GM19025 (cell line): ENCODE measurements at regions not wholly inside any gene's neighbourhood (a gene's known extent, or its start where the extent isn't known, plus 50 kb on each side); places are given as distances from the start of the nearest gene placed in this dataset.
"Not testable (repeated sequence)": the region's sequence is repeated elsewhere in the genome, so short reads cannot be mapped to it uniquely, and the experiment has no call there.

ENCODE experiments used
- ATAC-seq: cut with Tn5 transposase; IDR thresholded peaks from one replicate; pipeline ENCODE4 v1.9.1; 2021; ENCODE audit warnings: mild to moderate bottlenecking, low read depth, moderate library complexity; ENCODE audit not compliant: unreplicated experiment

DNA sequence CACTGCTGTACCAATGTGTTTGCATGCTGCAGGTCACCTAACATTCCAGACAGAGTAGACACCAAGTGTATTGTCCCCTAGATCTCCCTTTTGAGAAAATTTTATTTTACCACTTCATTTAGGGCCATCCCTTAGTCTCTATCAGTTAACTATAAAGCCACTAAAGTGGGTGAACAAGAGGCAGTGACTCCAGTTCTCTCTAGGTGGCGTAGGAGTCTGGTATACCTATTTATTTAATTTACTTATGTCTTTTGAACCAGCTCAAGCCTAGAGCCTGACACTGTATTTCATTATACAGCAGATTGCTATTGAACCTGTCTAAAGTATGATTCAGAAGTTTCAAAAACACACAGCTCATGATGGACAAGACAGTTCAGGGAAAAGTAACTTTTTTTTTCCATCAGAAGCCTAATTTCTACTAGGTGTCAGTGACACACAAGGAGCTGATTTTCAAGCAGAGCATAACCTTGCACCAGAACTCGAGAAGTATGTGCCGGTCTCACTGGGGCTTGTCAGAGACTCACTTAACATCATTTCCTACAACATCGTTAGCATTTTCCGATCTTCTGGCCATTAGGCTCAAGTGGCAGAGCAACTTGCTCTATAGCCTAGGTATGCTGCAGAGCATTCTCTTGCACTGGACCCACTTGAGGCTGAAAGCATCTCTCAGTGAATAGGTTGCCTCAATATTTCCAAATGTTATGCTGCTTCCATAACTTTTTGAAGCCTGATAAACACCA is 175.4 kb downstream of the CDC14C start:
- no peak for ATAC-seq

DNA sequence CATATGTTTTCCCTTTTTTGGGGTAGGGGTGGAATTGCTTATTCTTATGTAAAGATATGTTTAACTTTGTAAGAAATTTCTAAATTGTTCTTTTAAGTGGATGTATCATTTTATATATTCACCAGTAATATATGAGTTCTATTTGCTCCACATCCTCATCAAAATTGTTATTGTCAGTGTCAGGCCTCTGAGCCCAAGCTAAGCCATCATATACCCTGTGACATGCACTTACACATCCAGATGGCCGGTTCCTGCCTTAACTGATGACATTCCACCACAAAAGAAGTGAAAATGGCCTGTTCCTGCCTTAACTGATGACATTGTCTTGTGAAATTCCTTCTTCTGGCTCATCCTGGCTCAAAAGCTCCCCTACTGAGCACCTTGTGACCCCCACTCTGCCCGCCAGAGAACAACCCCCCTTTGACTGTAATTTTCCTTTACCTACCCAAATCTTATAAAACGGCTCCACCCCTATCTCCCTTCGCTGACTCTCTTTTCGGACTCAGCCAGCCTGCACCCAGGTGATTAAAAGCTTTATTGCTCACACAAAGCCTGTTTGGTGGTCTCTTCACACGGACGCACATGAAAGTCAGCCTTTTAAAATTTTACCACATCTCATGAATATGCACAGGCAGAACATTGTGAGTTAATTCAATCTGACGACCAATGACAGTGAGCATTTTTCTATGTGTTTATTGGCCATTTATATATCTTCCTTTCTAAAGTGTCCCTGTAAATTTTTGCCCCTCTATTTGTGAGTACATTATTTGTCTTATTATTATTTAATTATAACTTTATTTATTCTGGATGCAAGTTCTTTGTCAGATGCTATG is 176.8 kb downstream of the CDC14C start:
- ATAC-seq = not testable (repeated sequence)

- no peak for ATAC-seq
These were observed 178.1 kb downstream of the CDC14C start for GRCh38 chr7:49102411-49102810.

GRCh38 chr7:49111706-49112105 is 187.4 kb downstream of the CDC14C start:
- no peak for ATAC-seq

GRCh38 chr7:49112222-49112621 is 187.9 kb downstream of the CDC14C start:
- no peak for ATAC-seq

- no peak for ATAC-seq
These were observed 188.3 kb downstream of the CDC14C start for GRCh38 chr7:49112647-49113046.

- ATAC-seq = no peak
These were observed 195.4 kb downstream of the CDC14C start for GRCh38 chr7:49119706-49120105.

DNA sequence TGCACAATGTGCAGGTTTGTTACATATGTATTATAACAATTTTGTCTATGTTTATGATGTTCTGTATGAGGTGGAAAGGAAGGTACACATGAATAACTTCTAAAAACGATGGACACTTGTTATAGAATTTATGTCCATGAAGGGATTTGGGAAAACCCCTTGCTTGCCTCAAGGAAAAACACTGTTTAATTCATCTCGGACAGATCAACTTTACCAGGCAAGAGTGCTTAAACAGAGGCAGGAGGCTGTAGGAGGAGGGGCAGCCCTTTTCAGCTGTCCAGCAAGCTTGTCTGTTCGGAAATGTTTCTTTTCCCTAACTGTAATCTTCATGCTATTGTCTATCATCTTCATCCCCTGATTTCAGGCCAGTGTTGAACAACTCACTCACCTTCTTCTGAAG is 200.9 kb downstream of the CDC14C start:
- ATAC-seq = no peak

DNA sequence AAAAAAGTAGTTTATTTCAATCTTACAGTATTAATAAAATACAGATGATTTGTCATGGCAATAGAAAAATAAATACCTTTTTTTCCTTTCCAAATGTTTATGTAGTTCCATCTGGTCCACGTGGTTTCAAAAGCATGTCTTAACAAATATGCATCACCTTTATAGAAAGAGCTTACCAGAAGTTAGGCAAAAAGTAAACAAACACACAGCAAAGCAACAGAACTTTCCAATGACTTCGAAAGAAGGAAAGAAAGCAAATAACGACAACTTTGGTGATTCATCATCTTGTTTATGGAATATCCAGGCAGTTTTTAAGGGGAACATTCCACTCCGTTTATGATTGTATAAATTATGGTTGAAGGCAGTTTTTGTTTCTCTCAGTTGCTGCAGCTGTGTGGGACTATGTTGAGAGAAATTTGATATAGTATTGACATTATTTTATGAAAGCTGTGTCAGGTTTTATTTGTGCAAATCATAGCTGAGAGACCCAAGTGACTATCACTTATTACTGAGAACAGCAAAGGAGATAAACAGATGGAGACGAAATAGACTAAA is 203.1 kb downstream of the CDC14C start:
- ATAC-seq = no peak

DNA sequence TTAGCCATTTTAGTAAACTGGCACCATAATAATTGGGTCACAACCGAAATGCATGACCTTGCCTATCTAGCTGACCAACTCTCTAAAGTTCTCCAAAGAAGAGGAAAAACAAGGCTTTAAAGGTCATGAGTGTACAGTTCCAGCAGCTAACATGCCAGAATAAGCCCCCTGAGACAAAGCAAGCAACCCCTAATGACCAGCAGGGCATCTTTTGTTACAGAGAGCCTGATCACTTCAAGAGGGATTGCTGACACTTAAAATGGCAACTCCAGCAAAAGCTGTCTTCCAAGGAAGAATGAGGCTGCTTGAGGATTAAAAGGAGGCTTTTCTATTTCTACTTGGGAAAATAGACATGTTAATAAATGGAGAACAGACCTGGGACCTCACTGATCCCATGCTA is 213.6 kb downstream of the CDC14C start:
- ATAC-seq = no peak

DNA sequence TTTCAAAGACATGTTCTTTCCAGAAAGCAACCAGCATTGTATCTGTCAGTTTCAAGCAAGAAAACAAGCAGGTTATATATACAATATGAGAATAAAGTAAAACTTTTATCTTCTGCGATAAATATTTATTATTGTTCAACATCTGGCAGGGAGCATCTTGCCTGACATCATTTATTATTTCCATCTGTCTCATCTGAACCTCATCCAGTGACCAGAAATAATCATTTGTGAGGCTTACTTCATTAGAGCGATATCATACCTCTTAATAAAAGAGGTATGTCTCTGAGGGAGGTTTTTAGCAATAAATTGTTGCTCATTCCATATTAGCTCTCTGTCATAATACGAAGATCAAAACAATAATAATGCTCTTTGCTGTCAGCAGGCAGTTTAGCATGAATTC is 226.1 kb downstream of the CDC14C start:
- no peak for ATAC-seq

GRCh38 chr7:49151146-49151545 is 226.8 kb downstream of the CDC14C start:
- ATAC-seq = no peak

DNA sequence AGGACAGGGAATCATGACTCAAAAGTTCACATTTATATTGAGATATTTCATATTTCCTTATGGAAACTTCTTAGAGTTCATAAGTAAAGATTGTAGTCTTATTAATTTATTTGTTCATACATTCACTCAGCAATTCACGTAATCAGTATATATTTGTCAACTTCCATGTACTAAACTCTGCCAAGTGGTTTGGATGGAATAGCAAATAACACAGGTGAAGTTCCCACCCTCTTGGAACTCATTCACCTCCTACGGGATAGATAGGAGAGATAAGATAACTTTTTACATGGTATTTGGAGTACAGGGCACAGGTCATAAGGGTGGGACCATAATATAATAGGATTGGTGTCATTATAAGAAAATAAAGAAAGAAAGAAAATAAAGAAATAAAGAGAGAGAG is 234.0 kb downstream of the CDC14C start:
- ATAC-seq = no peak

- ATAC-seq = no peak
These were observed 235.2 kb downstream of the CDC14C start for GRCh38 chr7:49159536-49159935.

GRCh38 chr7:49166441-49166840 is 242.1 kb downstream of the CDC14C start:
- ATAC-seq = no peak

DNA sequence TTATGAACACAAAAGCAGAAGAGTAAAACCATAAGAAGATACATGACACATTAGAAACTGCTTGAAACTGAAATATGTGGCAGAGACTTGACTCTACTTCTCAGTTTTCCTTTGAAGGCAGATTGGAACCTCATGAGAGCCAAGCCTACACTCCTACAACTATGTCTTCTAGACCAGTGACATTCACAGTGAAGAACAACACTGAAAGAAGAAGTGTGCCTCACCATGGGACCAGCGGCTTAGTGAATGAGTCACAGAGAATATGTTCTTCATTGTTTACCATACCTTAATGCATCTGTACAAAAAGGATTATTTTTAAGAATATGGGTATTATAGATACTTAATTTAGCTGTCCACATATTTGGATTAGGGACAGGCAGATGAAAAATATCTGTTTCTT is 248.3 kb downstream of the CDC14C start:
- no peak for ATAC-seq

DNA sequence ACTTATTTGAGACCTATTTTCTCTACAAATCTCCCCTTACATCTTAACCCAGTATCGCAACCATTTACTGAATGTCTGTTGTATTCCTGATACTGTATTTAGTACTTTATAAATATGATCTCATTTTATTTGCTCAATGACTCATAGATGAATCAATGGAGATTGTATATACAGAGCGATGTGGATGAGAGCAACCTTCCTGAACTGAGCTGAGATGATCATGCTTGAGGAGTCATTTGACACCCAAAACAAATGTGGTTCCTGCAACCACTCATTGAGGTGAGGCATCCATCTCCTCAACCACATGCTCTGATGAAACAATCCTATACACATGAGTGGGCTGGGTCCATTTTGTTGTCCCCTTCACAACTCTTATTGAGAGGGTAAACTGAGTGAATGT is 250.0 kb downstream of the CDC14C start:
- no peak for ATAC-seq

DNA sequence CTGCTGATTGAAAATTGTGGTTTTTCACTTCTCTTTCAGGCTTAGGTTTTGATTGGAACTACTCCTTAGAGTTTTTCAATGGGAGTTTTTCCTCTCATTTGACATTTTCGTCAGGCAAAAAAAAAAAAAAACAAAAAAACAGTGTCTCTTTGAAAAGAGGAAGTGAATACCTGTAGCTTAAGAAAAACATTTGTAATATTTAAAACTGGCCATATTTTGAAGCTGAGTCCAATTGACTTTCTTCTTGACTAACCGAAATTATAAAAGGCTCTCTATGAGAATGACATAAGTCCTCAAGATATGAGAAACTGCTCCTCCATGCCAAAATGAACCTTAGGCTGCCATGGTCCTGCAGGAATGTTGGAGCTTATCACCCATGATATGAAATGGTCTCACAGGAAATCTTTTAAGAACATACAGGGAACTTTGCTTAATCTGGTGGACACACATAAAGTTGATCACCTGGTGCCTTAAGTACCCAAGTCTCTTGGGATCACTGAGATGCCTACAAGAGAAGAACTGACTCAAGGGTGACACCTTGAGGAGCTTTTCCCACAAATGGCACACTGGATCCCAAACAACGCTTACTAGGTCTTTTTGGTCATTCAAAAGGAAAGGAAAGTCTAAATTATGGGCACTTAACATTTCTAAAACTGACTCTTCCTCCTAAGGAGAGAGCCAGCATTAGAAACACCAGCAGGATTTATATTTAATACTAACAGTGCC is 263.4 kb downstream of the CDC14C start:
- ATAC-seq = no peak

GRCh38 chr7:49228426-49229098 is 304.2 kb downstream of the CDC14C start:
- no peak for ATAC-seq

DNA sequence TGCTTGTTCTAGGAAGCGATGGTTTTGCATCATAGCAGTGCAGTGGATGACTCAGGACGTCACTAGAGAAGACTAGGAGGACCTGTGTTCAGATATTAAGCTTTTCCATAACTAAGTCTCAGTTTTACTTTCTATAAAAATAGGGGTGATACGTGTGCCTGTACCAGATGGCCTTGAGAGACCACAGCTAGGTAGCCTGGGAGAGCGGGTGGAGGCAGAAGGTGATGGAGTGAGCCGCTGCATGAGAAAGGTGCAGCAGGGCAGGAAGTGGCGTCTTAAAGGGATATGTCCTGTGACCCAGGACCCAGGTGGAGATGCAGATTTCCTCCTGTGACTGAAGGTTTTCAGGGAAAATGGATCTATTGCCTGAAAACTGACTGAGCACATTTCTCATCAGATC is 304.9 kb downstream of the CDC14C start:
- no peak for ATAC-seq
